ENCODE measurements at regions not wholly inside any gene's neighbourhood (a gene's known extent, or its start where the extent isn't known, plus 50 kb on each side); places are given as distances from the start of the nearest gene placed in this dataset.

GRCh38 chrX:125170459-125170858 lies 149.2 kb upstream of the TEX13C start:
- H3K4me1 ChIP-seq, result no peaks in the 10 kb centered on the region
- H3K27ac ChIP-seq, result no peak overlapping the region
- no peak for ATAC-seq
- no peaks in the 10 kb centered on the region for H3K36me3 ChIP-seq
- no peak overlapping the region for H3K4me3 ChIP-seq
- H3K27me3 ChIP-seq, result no peaks in the 10 kb centered on the region
- WGBS, 4 donors, result 62 to 82% (median 74%) methylated on average over 4 of the region's 4 CpGs
- intact Hi-C loops (cut with DNase I), result no loop called here
- no peak for DNase-seq
- H3K9me3 ChIP-seq, result no peaks in the 10 kb centered on the region
- TF ChIP-seq, protein P1, sequence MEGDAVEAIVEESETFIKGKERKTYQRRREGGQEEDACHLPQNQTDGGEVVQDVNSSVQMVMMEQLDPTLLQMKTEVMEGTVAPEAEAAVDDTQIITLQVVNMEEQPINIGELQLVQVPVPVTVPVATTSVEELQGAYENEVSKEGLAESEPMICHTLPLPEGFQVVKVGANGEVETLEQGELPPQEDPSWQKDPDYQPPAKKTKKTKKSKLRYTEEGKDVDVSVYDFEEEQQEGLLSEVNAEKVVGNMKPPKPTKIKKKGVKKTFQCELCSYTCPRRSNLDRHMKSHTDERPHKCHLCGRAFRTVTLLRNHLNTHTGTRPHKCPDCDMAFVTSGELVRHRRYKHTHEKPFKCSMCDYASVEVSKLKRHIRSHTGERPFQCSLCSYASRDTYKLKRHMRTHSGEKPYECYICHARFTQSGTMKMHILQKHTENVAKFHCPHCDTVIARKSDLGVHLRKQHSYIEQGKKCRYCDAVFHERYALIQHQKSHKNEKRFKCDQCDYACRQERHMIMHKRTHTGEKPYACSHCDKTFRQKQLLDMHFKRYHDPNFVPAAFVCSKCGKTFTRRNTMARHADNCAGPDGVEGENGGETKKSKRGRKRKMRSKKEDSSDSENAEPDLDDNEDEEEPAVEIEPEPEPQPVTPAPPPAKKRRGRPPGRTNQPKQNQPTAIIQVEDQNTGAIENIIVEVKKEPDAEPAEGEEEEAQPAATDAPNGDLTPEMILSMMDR (IDR thresholded peaks at IDR 0.05), result no peak
- TF ChIP-seq POLR2A (IDR thresholded peaks at IDR 0.05), result no peak

DNA sequence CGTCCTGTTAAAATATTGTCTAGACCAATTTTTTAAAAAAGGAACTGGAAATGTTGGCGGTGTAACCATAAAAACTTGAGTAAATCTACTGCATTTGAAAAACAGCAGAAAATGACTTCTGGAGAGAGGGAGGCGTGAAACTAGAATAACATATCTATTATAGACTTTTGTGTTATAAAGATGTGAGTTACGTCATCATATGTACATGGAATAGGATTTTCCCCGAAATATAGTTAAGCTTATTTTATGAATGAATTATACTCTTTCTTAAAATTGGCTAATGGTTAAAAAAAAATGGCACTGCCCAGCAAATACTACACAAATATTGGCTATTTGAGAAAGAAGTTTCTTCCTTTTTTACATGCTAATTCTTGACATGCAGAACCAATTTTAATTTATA lies 147.1 kb upstream of the TEX13C start:
- DNase-seq (no peak), ATAC-seq (no peak)
- H3K27ac ChIP-seq, result no peak overlapping the region
- H3K27me3 ChIP-seq, result no peaks in the 10 kb centered on the region
- H3K36me3 ChIP-seq, result no peaks in the 10 kb centered on the region
- TF ChIP-seq, protein P1 (IDR thresholded peaks at IDR 0.05), result no peak
- no peak for TF ChIP-seq POLR2A (IDR thresholded peaks at IDR 0.05)
- H3K4me3 ChIP-seq, result no peak overlapping the region
- 56 to 82% (median 74%) methylated on average over 5 of the region's 5 CpGs for WGBS, 4 donors
- intact Hi-C loops (cut with DNase I), result no loop called here
- no peaks in the 10 kb centered on the region for H3K9me3 ChIP-seq
- no peaks in the 10 kb centered on the region for H3K4me1 ChIP-seq

GRCh38 chrX:125175991-125176584 lies 143.6 kb upstream of the TEX13C start:
- 0 to 46% (median 22%) methylated on average over 1 of the region's 1 CpG for WGBS, 4 donors
- DNase-seq (no peak), ATAC-seq (no peak)
- no peaks in the 10 kb centered on the region for H3K4me1 ChIP-seq
- no peaks in the 10 kb centered on the region for H3K27me3 ChIP-seq
- no peaks in the 10 kb centered on the region for H3K9me3 ChIP-seq
- H3K27ac ChIP-seq, result no peak overlapping the region
- intact Hi-C loops (cut with DNase I), result no loop called here
- no peaks in the 10 kb centered on the region for H3K36me3 ChIP-seq
- TF ChIP-seq, protein P1 (IDR thresholded peaks at IDR 0.05), result no peak
- TF ChIP-seq POLR2A (IDR thresholded peaks at IDR 0.05), result no peak
- no peak overlapping the region for H3K4me3 ChIP-seq

GRCh38 chrX:125193921-125194320 lies 125.8 kb upstream of the TEX13C start:
- no peak overlapping the region for H3K4me3 ChIP-seq
- no peaks in the 10 kb centered on the region for H3K27me3 ChIP-seq
- H3K9me3 ChIP-seq, result no peaks in the 10 kb centered on the region
- DNase-seq, result no peak
- H3K27ac ChIP-seq, result no peak overlapping the region
- ATAC-seq, result no peak
- H3K36me3 ChIP-seq, result no peaks in the 10 kb centered on the region
- intact Hi-C loops (cut with DNase I), result no loop called here
- no peaks in the 10 kb centered on the region for H3K4me1 ChIP-seq
- 69 to 86% (median 76%) methylated on average over 4 of the region's 4 CpGs for WGBS, 4 donors
- no peak for TF ChIP-seq POLR2A (IDR thresholded peaks at IDR 0.05)
- TF ChIP-seq, protein P1 (IDR thresholded peaks at IDR 0.05), result no peak

Measured in heart left ventricle (tissue), 16 donors.